Mucosa of descending colon (tissue), 3 donors: ENCODE measurements at regions not wholly inside any gene's neighbourhood (a gene's known extent, or its start where the extent isn't known, plus 50 kb on each side); places are given as distances from the start of the nearest gene placed in this dataset.

Experiments
- ATAC-seq: fragments of 200-7000 bp; cut with Tn5 transposase; one replicate; pipeline ENCODE4 v1.9.1; 2020; ENCODE audit warnings: mild to moderate bottlenecking, moderate library complexity
- DNase-seq, 3 donors: peaks; one replicate each; pipeline ENCODE4 v3.0.0-alpha.2; 2020
- H3K36me3 ChIP-seq: fragments of 200-600 bp; one replicate; pipeline ENCODE4 v1.8.0; 2021; ENCODE audit warnings: low read depth, mild to moderate bottlenecking
- H3K4me1 ChIP-seq: fragments of 200-600 bp; one replicate; pipeline ENCODE4 v1.8.0; 2021; ENCODE audit warnings: low read depth, mild to moderate bottlenecking
- H3K4me3 ChIP-seq: fragments of 200-600 bp; one replicate; pipeline ENCODE4 v1.8.0; 2021; ENCODE audit warnings: mild to moderate bottlenecking
- H3K9me3 ChIP-seq: fragments of 200-600 bp; one replicate; pipeline ENCODE4 v1.8.0; 2021; ENCODE audit warnings: mild to moderate bottlenecking
- intact Hi-C, 2 donors: fragments of 100-400 bp; cut with DNase I in 1 of 2; cut with micrococcal nuclease in 1 of 2; formaldehyde crosslinking; loops; one replicate each; pipeline versions ENCODE4 v1.11.0 to v1.11.1; 2022; cut with DNase I, micrococcal nuclease
- TF ChIP-seq, protein P1 (sequence below): fragments of 200-600 bp; IDR thresholded peaks from one replicate; pipeline ENCODE4 v1.8.0; 2022; ENCODE audit warnings: antibody characterized with exemption, mild to moderate bottlenecking
- donor health status: DM: no; HTN: no; CAD: no; lungs with moderate emphysema.
- donor health status: DM: no; HTN: no; CAD: no.
- donor health status: DM: no; HTN: yes; CAD: no.

- Histone ChIP-seq H3K36me3 (no peaks in the 10 kb centered on the region), H3K4me1 (no peaks in the 10 kb centered on the region), H3K9me3 (no peaks in the 10 kb centered on the region), H3K4me3 (no peak overlapping the region)
- intact Hi-C loops, result no loop called here
- DNase-seq (no peak), ATAC-seq (no peak)
- TF ChIP-seq, protein P1, sequence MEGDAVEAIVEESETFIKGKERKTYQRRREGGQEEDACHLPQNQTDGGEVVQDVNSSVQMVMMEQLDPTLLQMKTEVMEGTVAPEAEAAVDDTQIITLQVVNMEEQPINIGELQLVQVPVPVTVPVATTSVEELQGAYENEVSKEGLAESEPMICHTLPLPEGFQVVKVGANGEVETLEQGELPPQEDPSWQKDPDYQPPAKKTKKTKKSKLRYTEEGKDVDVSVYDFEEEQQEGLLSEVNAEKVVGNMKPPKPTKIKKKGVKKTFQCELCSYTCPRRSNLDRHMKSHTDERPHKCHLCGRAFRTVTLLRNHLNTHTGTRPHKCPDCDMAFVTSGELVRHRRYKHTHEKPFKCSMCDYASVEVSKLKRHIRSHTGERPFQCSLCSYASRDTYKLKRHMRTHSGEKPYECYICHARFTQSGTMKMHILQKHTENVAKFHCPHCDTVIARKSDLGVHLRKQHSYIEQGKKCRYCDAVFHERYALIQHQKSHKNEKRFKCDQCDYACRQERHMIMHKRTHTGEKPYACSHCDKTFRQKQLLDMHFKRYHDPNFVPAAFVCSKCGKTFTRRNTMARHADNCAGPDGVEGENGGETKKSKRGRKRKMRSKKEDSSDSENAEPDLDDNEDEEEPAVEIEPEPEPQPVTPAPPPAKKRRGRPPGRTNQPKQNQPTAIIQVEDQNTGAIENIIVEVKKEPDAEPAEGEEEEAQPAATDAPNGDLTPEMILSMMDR, result no peak
Observed at GRCh38 chr7:133132906-133133305, 51.0 kb upstream of the CHCHD3 start.

DNA sequence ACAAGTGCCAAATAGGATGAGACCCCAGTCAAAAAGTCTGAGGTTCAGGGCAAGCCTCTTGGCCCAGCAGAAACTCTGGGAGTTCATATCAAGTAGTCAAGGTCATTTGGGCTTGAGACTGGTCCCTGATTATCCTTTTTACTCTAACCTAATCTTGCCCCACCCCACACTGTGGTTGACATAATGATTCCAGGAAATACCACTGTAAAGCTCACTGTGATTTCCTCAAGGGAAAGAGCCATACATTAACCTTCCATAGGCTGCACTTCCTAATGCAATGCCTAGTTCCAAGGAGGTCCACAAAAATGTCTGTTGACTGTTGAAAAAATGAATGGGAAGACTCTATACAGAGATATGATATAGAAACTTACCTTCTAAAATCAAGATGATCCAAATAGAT lies 52.9 kb upstream of the CHCHD3 start:
- Histone ChIP-seq H3K4me3 (no peak overlapping the region), H3K4me1 (no peaks in the 10 kb centered on the region), H3K36me3 (no peaks in the 10 kb centered on the region), H3K9me3 (no peaks in the 10 kb centered on the region)
- intact Hi-C loops, result no loop called here
- peak; percentile 20 for ATAC-seq
- TF ChIP-seq, protein P1, result no peak
- DNase-seq, result no peak

DNA sequence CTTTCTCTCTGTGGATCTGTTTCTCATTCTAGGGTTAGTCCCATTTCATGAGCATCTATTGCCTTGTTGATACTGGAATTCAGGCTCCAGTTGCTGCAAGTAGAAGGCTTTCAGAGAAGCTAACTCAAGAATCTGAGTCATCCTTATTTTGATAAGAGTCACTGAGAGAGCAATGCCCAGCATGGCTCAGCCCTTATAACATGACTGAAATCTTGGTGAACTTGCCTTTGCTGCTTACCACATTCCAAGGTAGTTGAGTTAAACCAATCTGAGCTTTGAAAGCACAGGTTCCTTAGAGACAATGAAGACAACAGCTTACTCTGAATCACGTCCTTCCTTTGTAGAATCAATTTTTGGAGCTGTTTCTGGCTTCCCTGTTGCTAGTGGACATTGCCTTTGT lies 53.6 kb upstream of the CHCHD3 start:
- Histone ChIP-seq H3K9me3 (no peaks in the 10 kb centered on the region), H3K36me3 (no peaks in the 10 kb centered on the region), H3K4me3 (no peak overlapping the region), H3K4me1 (no peaks in the 10 kb centered on the region)
- ATAC-seq (no peak), DNase-seq (no peak)
- intact Hi-C loops, result no loop called here
- TF ChIP-seq, protein P1, result no peak

DNA sequence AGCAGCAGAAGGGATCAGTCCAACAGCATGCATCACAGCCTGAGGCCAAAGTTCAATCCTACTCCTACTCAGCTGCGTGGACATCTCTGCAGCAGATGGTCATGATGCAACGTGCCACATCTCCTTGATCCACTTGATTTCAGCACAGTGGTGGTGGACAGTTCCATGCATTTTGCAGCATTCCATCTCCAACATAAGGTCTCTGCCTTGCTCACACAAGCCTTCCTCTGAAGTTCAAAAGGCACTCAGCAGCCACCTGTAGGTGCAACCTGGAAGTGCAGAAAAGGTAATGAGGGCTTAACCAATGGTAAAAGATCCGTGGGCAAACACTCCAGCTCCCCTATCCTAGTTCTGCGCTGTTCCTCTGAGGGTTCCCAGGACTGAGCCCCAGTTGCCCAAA lies 57.5 kb upstream of the CHCHD3 start:
- TF ChIP-seq, protein P1, result no peak
- Histone ChIP-seq H3K4me3 (no peak overlapping the region), H3K36me3 (no peaks in the 10 kb centered on the region), H3K9me3 (no peaks in the 10 kb centered on the region), H3K4me1 (no peaks in the 10 kb centered on the region)
- intact Hi-C loops, result no loop called here
- ATAC-seq (peak; percentile 48), DNase-seq (peak in 1 of 3 donors; percentile 2)

DNA sequence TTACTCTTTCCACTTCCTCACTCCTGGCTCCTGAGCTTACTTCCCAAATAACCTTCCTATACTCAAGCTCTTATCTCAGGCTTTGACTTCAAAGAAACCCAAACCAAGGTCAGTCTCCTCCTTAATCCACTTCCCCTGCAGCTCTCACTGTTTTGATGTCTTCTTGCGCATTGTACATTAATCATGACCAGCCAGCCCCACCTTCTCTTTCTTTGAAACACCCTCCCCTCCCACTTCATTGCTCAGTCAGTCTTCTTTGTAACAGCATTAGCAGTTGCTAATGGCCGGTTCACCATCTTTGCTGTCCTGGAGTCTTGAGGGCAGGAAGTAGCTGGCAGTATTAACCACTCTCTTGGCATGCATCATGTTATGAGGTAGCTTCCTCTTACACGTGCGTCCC lies 57.9 kb upstream of the CHCHD3 start:
- intact Hi-C loops, result no loop called here
- no peaks in the 10 kb centered on the region for H3K36me3 ChIP-seq
- TF ChIP-seq, protein P1, result no peak
- no peaks in the 10 kb centered on the region for H3K9me3 ChIP-seq
- DNase-seq, result no peak
- no peak overlapping the region for H3K4me3 ChIP-seq
- no peak for ATAC-seq
- no peaks in the 10 kb centered on the region for H3K4me1 ChIP-seq

GRCh38 chr7:133140994-133141595 lies 59.2 kb upstream of the CHCHD3 start:
- TF ChIP-seq, protein P1, result no peak
- no peak for ATAC-seq
- Histone ChIP-seq H3K9me3 (no peaks in the 10 kb centered on the region), H3K4me3 (no peak overlapping the region), H3K4me1 (no peaks in the 10 kb centered on the region), H3K36me3 (no peaks in the 10 kb centered on the region)
- DNase-seq, result no peak
- intact Hi-C loops, result no loop called here
